ENCODE measurements at regions not wholly inside any gene's neighbourhood (a gene's known extent, or its start where the extent isn't known, plus 50 kb on each side); places are given as distances from the start of the nearest gene placed in this dataset.

GRCh38 chr2:2686222-2686621, 355.1 kb upstream of the MYT1L start:
- TF ChIP-seq, protein P1, sequence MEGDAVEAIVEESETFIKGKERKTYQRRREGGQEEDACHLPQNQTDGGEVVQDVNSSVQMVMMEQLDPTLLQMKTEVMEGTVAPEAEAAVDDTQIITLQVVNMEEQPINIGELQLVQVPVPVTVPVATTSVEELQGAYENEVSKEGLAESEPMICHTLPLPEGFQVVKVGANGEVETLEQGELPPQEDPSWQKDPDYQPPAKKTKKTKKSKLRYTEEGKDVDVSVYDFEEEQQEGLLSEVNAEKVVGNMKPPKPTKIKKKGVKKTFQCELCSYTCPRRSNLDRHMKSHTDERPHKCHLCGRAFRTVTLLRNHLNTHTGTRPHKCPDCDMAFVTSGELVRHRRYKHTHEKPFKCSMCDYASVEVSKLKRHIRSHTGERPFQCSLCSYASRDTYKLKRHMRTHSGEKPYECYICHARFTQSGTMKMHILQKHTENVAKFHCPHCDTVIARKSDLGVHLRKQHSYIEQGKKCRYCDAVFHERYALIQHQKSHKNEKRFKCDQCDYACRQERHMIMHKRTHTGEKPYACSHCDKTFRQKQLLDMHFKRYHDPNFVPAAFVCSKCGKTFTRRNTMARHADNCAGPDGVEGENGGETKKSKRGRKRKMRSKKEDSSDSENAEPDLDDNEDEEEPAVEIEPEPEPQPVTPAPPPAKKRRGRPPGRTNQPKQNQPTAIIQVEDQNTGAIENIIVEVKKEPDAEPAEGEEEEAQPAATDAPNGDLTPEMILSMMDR (IDR thresholded peaks at IDR 0.05), result no peak
- TF ChIP-seq TAF1 (IDR thresholded peaks at IDR 0.05; ENCODE audit: borderline replicate concordance, low read depth, low read length), result no peak
- TF ChIP-seq, protein P2, sequence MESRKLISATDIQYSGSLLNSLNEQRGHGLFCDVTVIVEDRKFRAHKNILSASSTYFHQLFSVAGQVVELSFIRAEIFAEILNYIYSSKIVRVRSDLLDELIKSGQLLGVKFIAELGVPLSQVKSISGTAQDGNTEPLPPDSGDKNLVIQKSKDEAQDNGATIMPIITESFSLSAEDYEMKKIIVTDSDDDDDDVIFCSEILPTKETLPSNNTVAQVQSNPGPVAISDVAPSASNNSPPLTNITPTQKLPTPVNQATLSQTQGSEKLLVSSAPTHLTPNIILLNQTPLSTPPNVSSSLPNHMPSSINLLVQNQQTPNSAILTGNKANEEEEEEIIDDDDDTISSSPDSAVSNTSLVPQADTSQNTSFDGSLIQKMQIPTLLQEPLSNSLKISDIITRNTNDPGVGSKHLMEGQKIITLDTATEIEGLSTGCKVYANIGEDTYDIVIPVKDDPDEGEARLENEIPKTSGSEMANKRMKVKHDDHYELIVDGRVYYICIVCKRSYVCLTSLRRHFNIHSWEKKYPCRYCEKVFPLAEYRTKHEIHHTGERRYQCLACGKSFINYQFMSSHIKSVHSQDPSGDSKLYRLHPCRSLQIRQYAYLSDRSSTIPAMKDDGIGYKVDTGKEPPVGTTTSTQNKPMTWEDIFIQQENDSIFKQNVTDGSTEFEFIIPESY (IDR thresholded peaks at IDR 0.05; ENCODE audit: borderline replicate concordance, low read depth), result no peak
- TF ChIP-seq, protein P3, sequence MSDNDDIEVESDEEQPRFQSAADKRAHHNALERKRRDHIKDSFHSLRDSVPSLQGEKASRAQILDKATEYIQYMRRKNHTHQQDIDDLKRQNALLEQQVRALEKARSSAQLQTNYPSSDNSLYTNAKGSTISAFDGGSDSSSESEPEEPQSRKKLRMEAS (IDR thresholded peaks at IDR 0.05; ENCODE audit: low read depth), result no peak
- no peak for TF ChIP-seq JUND (IDR thresholded peaks at IDR 0.05)
- no peak for TF ChIP-seq YY1 (IDR thresholded peaks at IDR 0.05; ENCODE audit: low read depth)
- no peak for TF ChIP-seq EP300 (IDR thresholded peaks at IDR 0.05; ENCODE audit: borderline replicate concordance in 1 of 2, low read depth in 1 of 2, low read length in 1 of 2)
- no peak for TF ChIP-seq USF1 (IDR thresholded peaks at IDR 0.05; ENCODE audit: borderline replicate concordance, low read depth)
- no peak for TF ChIP-seq POLR2AphosphoS5 (IDR thresholded peaks at IDR 0.05; ENCODE audit: low read depth, low read length)
